ENCODE measurements at regions not wholly inside any gene's neighbourhood (a gene's known extent, or its start where the extent isn't known, plus 50 kb on each side); places are given as distances from the start of the nearest gene placed in this dataset.
"Not testable (repeated sequence)": the region's sequence is repeated elsewhere in the genome, so short reads cannot be mapped to it uniquely, and the experiment has no call there.

- Histone ChIP-seq H3K27me3 (no peaks in the 10 kb centered on the region), H3K9me3 (no peaks in the 10 kb centered on the region), H3K4me3 (no peak overlapping the region), H3K4me1 (no peaks in the 10 kb centered on the region), H3K27ac (no peak overlapping the region), H3K36me3 (replicated peaks in 1 of 2; ENCODE audit: insufficient read depth in 1 of 2, low read depth in 2 of 2) (no peaks in the 10 kb centered on the region)
- intact Hi-C loops (cut with DNase I) = no loop called here
- ATAC-seq (no peak), DNase-seq (no peak)
- WGBS, 2 donors = 80 to 90% methylated on average over 4 of the region's 4 CpGs
- no peak for TF ChIP-seq POLR2A (IDR thresholded peaks at IDR 0.05)
- TF ChIP-seq CTCF (IDR thresholded peaks at IDR 0.05) = no peak
Observed at GRCh38 chr12:7591531-7591930, 74.2 kb downstream of the APOBEC1 start.

- intact Hi-C loops (cut with DNase I); H3K4me1 ChIP-seq; H3K4me3 ChIP-seq; H3K27ac ChIP-seq; H3K9me3 ChIP-seq; DNase-seq; H3K27me3 ChIP-seq; ATAC-seq; H3K36me3 ChIP-seq (replicated peaks in 1 of 2; ENCODE audit: insufficient read depth in 1 of 2, low read depth in 2 of 2): not testable (repeated sequence)
- WGBS, 2 donors = 93% methylated on average over 7 of the region's 27 CpGs; no CpG with 5 or more reads in 1 of the 2 donors
Observed at GRCh38 chr12:7590085-7590484, 75.6 kb downstream of the APOBEC1 start.

GRCh38 chr12:7588742-7589329 lies 76.9 kb downstream of the APOBEC1 start:
- H3K9me3 ChIP-seq; H3K4me1 ChIP-seq; H3K27ac ChIP-seq; intact Hi-C loops (cut with DNase I); H3K36me3 ChIP-seq (replicated peaks in 1 of 2; ENCODE audit: insufficient read depth in 1 of 2, low read depth in 2 of 2); H3K4me3 ChIP-seq; H3K27me3 ChIP-seq: not testable (repeated sequence)
- ATAC-seq (peak; percentile 83), DNase-seq (peak; percentile 69 to 82 (median 72))
- WGBS, 2 donors = 24% methylated on average over 4 of the region's 4 CpGs
- peak; percentile 28 to 74 (median 72) for TF ChIP-seq CTCF (IDR thresholded peaks at IDR 0.05)

GRCh38 chr12:7584137-7584536 lies 80.6 kb upstream of the CD163 start:
- intact Hi-C loops (cut with DNase I); H3K4me3 ChIP-seq; ATAC-seq; H3K36me3 ChIP-seq (replicated peaks in 1 of 2; ENCODE audit: insufficient read depth in 1 of 2, low read depth in 2 of 2); H3K9me3 ChIP-seq; H3K4me1 ChIP-seq; H3K27me3 ChIP-seq; H3K27ac ChIP-seq: not testable (repeated sequence)
- 84 to 93% methylated on average over 1 of the region's 1 CpG for WGBS, 2 donors
- peak in 2 of 4 donors; percentile 46 to 65 for DNase-seq

GRCh38 chr12:7583471-7583870 lies 79.9 kb upstream of the CD163 start:
- no peak for DNase-seq
- TF ChIP-seq CTCF (IDR thresholded peaks at IDR 0.05) = no peak
- TF ChIP-seq POLR2A (IDR thresholded peaks at IDR 0.05) = no peak
- no peaks in the 10 kb centered on the region for H3K36me3 ChIP-seq (replicated peaks in 1 of 2; ENCODE audit: insufficient read depth in 1 of 2, low read depth in 2 of 2)
- H3K9me3 ChIP-seq = no peaks in the 10 kb centered on the region
- intact Hi-C loops (cut with DNase I) = no loop called here
- H3K4me3 ChIP-seq = no peak overlapping the region
- 60 to 65% methylated on average over 3 to 6 of the region's 6 CpGs for WGBS, 2 donors
- ATAC-seq = no peak
- H3K27ac ChIP-seq = no peak overlapping the region
- H3K27me3 ChIP-seq = no peaks in the 10 kb centered on the region
- H3K4me1 ChIP-seq = no peaks in the 10 kb centered on the region

GRCh38 chr12:7582796-7583195 lies 79.2 kb upstream of the CD163 start:
- no peak for ATAC-seq
- Histone ChIP-seq H3K27ac (no peak overlapping the region), H3K27me3 (no peaks in the 10 kb centered on the region), H3K36me3 (replicated peaks in 1 of 2; ENCODE audit: insufficient read depth in 1 of 2, low read depth in 2 of 2) (no peaks in the 10 kb centered on the region), H3K4me3 (no peak overlapping the region), H3K9me3 (no peaks in the 10 kb centered on the region), H3K4me1 (no peaks in the 10 kb centered on the region)
- WGBS, 2 donors = 55 to 63% methylated on average over 2 of the region's 2 CpGs
- intact Hi-C loops (cut with DNase I) = no loop called here
- no peak for DNase-seq
- TF ChIP-seq CTCF (IDR thresholded peaks at IDR 0.05) (no peak), POLR2A (IDR thresholded peaks at IDR 0.05) (no peak)
